GM23338 (cell line): ENCODE measurements at regions not wholly inside any gene's neighbourhood (a gene's known extent, or its start where the extent isn't known, plus 50 kb on each side); places are given as distances from the start of the nearest gene placed in this dataset.

Experiments
- ATAC-seq: fragments of 200-7000 bp; cut with Tn5 transposase; 3 replicates; pipeline ENCODE4 v1.9.1; 2020
- DNase-seq: peaks from one replicate; pipeline ENCODE4 v3.0.0-alpha.2; 2015; ENCODE audit warnings: low spot score
- H2AFZ ChIP-seq: fragments of 200-600 bp; sonication (generic); 2 replicates; pipeline ENCODE4 v1.8.0; 2016; ENCODE audit warnings: antibody characterized with exemption, mild to moderate bottlenecking, moderate library complexity
- H3F3A ChIP-seq: fragments of 200-600 bp; sonication (generic); replicated peaks from 2 replicates; pipeline ENCODE4 v1.8.0; 2017; ENCODE audit warnings: antibody characterized with exemption, mixed run types, low read depth
- H3K27ac ChIP-seq: fragments of 200-600 bp; sonication (generic); 2 replicates; pipeline ENCODE4 v1.6.1; 2016; ENCODE audit warnings: low read depth
- H3K27me3 ChIP-seq: fragments of 200-600 bp; sonication (generic); 2 replicates; pipeline ENCODE4 v1.8.0; 2016; ENCODE audit warnings: mild to moderate bottlenecking, mixed run types, moderate library complexity; ENCODE audit not compliant: insufficient read depth
- H3K36me3 ChIP-seq: fragments of 200-600 bp; sonication (generic); 2 replicates; pipeline ENCODE4 v1.8.0; 2016; ENCODE audit warnings: mild to moderate bottlenecking; ENCODE audit not compliant: insufficient read depth
- H3K4me1 ChIP-seq: fragments of 200-600 bp; sonication (generic); 2 replicates; pipeline ENCODE4 v1.8.0; 2016; ENCODE audit warnings: mild to moderate bottlenecking, moderate library complexity; ENCODE audit not compliant: insufficient read depth
- H3K4me2 ChIP-seq: fragments of 200-600 bp; sonication (generic); 2 replicates; pipeline ENCODE4 v1.7.1; 2017; ENCODE audit warnings: mixed run types
- H3K4me3 ChIP-seq: fragments of 200-600 bp; sonication (generic); 2 replicates; pipeline ENCODE4 v1.6.1; 2016; ENCODE audit warnings: mixed run types
- H3K79me2 ChIP-seq: fragments of 200-600 bp; sonication (generic); replicated peaks from 2 replicates; pipeline ENCODE4 v1.8.0; 2017; ENCODE audit warnings: mild to moderate bottlenecking; ENCODE audit not compliant: insufficient read depth
- H3K9me2 ChIP-seq: fragments of 200-600 bp; sonication (generic); 2 replicates; pipeline ENCODE4 v1.8.0; 2017; ENCODE audit not compliant: insufficient read depth
- H4K20me1 ChIP-seq: fragments of 200-600 bp; sonication (generic); replicated peaks from 2 replicates; pipeline ENCODE4 v1.8.0; 2017; ENCODE audit warnings: mild to moderate bottlenecking; ENCODE audit not compliant: insufficient read depth
- H3K27ac Mint-ChIP-seq: 2 replicates; pipeline ENCODE4 v1.8.0; 2020; ENCODE audit warnings: inconsistent platforms, mild to moderate bottlenecking, moderate library complexity, mixed read lengths
- H3K27me3 Mint-ChIP-seq: 3 replicates; pipeline ENCODE4 v1.8.0; 2022; ENCODE audit warnings: low read depth, mild to moderate bottlenecking, moderate library complexity, mixed read lengths, inconsistent platforms; ENCODE audit not compliant: insufficient read depth, poor library complexity
- H3K36me3 Mint-ChIP-seq: 3 replicates; pipeline ENCODE4 v1.8.0; 2021; ENCODE audit warnings: low read depth, mild to moderate bottlenecking, inconsistent platforms, moderate library complexity, mixed read lengths
- H3K4me1 Mint-ChIP-seq: 3 replicates; pipeline ENCODE4 v1.8.0; 2020; ENCODE audit warnings: mild to moderate bottlenecking, inconsistent platforms, mixed read lengths
- H3K4me3 Mint-ChIP-seq: 3 replicates; pipeline ENCODE4 v1.8.0; 2021; ENCODE audit warnings: moderate library complexity, mild to moderate bottlenecking, inconsistent platforms, mixed read lengths
- H3K9me3 Mint-ChIP-seq: 3 replicates; pipeline ENCODE4 v1.8.0; 2020; ENCODE audit warnings: moderate library complexity, mild to moderate bottlenecking, inconsistent platforms, mixed read lengths
- CREB1 ChIP-seq: fragments of 250-450 bp; sonication (Bioruptor Pico); IDR thresholded peaks from 2 replicates; pipeline ENCODE4 v1.5.0; 2020; ENCODE audit warnings: low read depth, mild to moderate bottlenecking, moderate library complexity
- EZH2 ChIP-seq: fragments of 200-600 bp; sonication (generic); IDR thresholded peaks from one replicate; pipeline ENCODE4 v1.8.0; 2017; ENCODE audit warnings: antibody characterized with exemption, mild to moderate bottlenecking, low read depth; ENCODE audit not compliant: unreplicated experiment
- POLR2AphosphoS5 ChIP-seq: IDR thresholded peaks from 2 replicates; pipeline ENCODE4 v1.6.1; 2016; ENCODE audit warnings: antibody characterized with exemption, low read depth
- TF ChIP-seq, protein P1 (sequence below): fragments of 250-450 bp; sonication (Bioruptor Pico); IDR thresholded peaks from 2 replicates; pipeline ENCODE4 v1.5.0; 2020; ENCODE audit warnings: mild to moderate bottlenecking, moderate library complexity
- TF ChIP-seq, protein P2 (sequence below): IDR thresholded peaks from 2 replicates; pipeline ENCODE4 v1.6.1; 2016; ENCODE audit warnings: antibody characterized with exemption

DNA sequence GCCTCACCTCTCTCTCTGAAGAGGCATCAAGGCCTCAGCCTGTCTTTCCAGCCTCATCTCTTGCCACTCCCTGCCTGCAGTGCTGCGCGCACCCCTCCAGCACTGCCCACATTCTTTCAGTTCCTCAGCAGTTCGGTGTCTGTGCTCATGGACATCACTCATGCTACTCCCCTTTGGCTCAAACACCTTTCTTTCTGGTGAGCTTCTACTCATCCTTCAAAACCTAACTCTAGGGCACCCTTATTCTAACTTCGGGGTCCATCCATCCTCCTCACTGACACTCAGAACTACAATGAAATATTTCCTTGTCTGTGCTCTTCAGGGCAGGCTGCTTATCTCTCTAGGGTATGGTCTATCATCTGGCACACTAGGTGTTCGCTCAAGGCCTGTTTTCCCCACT is 169.9 kb upstream of the BMPER start:
- TF ChIP-seq, protein P1, sequence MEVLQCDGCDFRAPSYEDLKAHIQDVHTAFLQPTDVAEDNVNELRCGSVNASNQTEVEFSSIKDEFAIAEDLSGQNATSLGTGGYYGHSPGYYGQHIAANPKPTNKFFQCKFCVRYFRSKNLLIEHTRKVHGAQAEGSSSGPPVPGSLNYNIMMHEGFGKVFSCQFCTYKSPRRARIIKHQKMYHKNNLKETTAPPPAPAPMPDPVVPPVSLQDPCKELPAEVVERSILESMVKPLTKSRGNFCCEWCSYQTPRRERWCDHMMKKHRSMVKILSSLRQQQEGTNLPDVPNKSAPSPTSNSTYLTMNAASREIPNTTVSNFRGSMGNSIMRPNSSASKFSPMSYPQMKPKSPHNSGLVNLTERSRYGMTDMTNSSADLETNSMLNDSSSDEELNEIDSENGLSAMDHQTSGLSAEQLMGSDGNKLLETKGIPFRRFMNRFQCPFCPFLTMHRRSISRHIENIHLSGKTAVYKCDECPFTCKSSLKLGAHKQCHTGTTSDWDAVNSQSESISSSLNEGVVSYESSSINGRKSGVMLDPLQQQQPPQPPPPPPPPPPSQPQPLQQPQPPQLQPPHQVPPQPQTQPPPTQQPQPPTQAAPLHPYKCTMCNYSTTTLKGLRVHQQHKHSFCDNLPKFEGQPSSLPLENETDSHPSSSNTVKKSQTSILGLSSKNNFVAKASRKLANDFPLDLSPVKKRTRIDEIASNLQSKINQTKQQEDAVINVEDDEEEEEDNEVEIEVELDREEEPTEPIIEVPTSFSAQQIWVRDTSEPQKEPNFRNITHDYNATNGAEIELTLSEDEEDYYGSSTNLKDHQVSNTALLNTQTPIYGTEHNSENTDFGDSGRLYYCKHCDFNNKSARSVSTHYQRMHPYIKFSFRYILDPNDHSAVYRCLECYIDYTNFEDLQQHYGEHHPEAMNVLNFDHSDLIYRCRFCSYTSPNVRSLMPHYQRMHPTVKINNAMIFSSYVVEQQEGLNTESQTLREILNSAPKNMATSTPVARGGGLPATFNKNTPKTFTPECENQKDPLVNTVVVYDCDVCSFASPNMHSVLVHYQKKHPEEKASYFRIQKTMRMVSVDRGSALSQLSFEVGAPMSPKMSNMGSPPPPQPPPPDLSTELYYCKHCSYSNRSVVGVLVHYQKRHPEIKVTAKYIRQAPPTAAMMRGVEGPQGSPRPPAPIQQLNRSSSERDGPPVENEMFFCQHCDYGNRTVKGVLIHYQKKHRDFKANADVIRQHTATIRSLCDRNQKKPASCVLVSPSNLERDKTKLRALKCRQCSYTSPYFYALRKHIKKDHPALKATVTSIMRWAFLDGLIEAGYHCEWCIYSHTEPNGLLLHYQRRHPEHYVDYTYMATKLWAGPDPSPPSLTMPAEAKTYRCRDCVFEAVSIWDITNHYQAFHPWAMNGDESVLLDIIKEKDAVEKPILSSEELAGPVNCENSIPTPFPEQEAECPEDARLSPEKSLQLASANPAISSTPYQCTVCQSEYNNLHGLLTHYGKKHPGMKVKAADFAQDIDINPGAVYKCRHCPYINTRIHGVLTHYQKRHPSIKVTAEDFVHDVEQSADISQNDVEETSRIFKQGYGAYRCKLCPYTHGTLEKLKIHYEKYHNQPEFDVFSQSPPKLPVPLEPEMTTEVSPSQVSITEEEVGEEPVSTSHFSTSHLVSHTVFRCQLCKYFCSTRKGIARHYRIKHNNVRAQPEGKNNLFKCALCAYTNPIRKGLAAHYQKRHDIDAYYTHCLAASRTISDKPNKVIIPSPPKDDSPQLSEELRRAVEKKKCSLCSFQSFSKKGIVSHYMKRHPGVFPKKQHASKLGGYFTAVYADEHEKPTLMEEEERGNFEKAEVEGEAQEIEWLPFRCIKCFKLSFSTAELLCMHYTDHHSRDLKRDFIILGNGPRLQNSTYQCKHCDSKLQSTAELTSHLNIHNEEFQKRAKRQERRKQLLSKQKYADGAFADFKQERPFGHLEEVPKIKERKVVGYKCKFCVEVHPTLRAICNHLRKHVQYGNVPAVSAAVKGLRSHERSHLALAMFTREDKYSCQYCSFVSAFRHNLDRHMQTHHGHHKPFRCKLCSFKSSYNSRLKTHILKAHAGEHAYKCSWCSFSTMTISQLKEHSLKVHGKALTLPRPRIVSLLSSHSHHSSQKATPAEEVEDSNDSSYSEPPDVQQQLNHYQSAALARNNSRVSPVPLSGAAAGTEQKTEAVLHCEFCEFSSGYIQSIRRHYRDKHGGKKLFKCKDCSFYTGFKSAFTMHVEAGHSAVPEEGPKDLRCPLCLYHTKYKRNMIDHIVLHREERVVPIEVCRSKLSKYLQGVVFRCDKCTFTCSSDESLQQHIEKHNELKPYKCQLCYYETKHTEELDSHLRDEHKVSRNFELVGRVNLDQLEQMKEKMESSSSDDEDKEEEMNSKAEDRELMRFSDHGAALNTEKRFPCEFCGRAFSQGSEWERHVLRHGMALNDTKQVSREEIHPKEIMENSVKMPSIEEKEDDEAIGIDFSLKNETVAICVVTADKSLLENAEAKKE: no peak
- TF ChIP-seq, protein P2, sequence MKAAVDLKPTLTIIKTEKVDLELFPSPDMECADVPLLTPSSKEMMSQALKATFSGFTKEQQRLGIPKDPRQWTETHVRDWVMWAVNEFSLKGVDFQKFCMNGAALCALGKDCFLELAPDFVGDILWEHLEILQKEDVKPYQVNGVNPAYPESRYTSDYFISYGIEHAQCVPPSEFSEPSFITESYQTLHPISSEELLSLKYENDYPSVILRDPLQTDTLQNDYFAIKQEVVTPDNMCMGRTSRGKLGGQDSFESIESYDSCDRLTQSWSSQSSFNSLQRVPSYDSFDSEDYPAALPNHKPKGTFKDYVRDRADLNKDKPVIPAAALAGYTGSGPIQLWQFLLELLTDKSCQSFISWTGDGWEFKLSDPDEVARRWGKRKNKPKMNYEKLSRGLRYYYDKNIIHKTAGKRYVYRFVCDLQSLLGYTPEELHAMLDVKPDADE: no peak
- TF ChIP-seq CREB1: no peak
- no peak for TF ChIP-seq EZH2
- TF ChIP-seq POLR2AphosphoS5: no peak
- H3K79me2 ChIP-seq: no peaks in the 10 kb centered on the region
- H3K4me2 ChIP-seq: no peak overlapping the region
- no peaks in the 10 kb centered on the region for H4K20me1 ChIP-seq
- no peak overlapping the region for H3K4me3 ChIP-seq
- H3K9me2 ChIP-seq: no peaks in the 10 kb centered on the region
- no peaks in the 10 kb centered on the region for H3K27me3 ChIP-seq
- Mint-ChIP-seq H3K9me3 (0 out of 3 replicates have a peak, but pooled peaks cover 2% of the 10 kb centered on the region), H3K27ac (no peak overlapping the region), H3K4me1 (no peaks in the 10 kb centered on the region), H3K27me3 (peaks cover 6% of the 10 kb centered on the region), H3K36me3 (0 out of 3 replicates have a peak, but pooled peaks cover 4% of the 10 kb centered on the region), H3K4me3 (no peak overlapping the region)
- ATAC-seq (no peak), DNase-seq (no peak)
- H3K27ac ChIP-seq: no peak overlapping the region
- no peak overlapping the region for H2AFZ ChIP-seq
- H3K36me3 ChIP-seq: no peaks in the 10 kb centered on the region
- no peaks in the 10 kb centered on the region for H3K4me1 ChIP-seq
- no peaks in the 10 kb centered on the region for H3F3A ChIP-seq
